ENCODE measurements at regions not wholly inside any gene's neighbourhood (a gene's known extent, or its start where the extent isn't known, plus 50 kb on each side); places are given as distances from the start of the nearest gene placed in this dataset.

DNA sequence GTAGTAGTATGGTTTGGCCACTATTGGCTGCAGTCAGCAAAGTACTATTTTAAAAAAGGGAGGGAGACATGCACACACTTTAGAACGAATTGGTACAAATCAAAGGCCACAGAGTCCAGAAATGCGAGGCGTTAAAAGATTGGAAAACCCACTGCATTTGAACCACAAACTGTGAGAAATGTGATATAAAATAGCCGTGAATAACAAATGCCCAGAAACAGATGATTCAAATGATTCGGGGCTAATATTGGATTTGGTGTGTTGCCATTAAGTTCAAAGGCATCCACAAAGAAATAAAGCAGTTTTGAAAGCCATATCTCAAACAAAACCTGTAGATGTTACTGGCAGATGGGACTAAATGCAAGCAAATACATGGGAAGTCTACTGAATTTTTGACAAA lies 140.9 kb upstream of the HMHB1 start:
- H3K18ac ChIP-seq (ENCODE audit: low read length) = no peak overlapping the region
- no peak overlapping the region for H3K27ac ChIP-seq (ENCODE audit: low read depth, low read length)
- WGBS (ENCODE audit: extremely low coverage, insufficient coverage, low lambda C conversion rate) = no CpG with 5 or more reads among the region's 5 CpGs
- H3K4ac ChIP-seq (ENCODE audit: low read depth, low read length) = no peak overlapping the region
- H2BK120ac ChIP-seq (ENCODE audit: low read depth, low read length) = no peak overlapping the region
- no peaks in the 10 kb centered on the region for H3K79me2 ChIP-seq (ENCODE audit: control insufficient read depth, insufficient read depth, low read length)
- H3K4me1 ChIP-seq (ENCODE audit: control insufficient read depth, low read depth, low read length) = no peaks in the 10 kb centered on the region
- H3K4me2 ChIP-seq (ENCODE audit: low read length) = no peak overlapping the region
- H3K9ac ChIP-seq (ENCODE audit: low read length) = no peak overlapping the region
- no peak overlapping the region for H4K5ac ChIP-seq (ENCODE audit: low read length)
- H3K27me3 ChIP-seq (ENCODE audit: insufficient read depth, low read length, poor library complexity) = no peaks in the 10 kb centered on the region
- no peak overlapping the region for H2BK5ac ChIP-seq (ENCODE audit: low read length)
- H2BK15ac ChIP-seq (replicated peaks; ENCODE audit: low read depth) = no peak overlapping the region
- no peaks in the 10 kb centered on the region for H3K79me1 ChIP-seq (ENCODE audit: low read length)
- H2AK5ac ChIP-seq (ENCODE audit: low read length) = no peak overlapping the region
- no peak for DNase-seq
- H3K23ac ChIP-seq (ENCODE audit: low read length) = no peak overlapping the region
- no peaks in the 10 kb centered on the region for H3K36me3 ChIP-seq (ENCODE audit: control insufficient read depth, insufficient read depth, low read length)
- H3K56ac ChIP-seq (ENCODE audit: low read length) = no peak overlapping the region
- H3K4me3 ChIP-seq (ENCODE audit: low read length) = no peak overlapping the region
- no peak overlapping the region for H4K8ac ChIP-seq (ENCODE audit: low read depth, low read length)

DNA sequence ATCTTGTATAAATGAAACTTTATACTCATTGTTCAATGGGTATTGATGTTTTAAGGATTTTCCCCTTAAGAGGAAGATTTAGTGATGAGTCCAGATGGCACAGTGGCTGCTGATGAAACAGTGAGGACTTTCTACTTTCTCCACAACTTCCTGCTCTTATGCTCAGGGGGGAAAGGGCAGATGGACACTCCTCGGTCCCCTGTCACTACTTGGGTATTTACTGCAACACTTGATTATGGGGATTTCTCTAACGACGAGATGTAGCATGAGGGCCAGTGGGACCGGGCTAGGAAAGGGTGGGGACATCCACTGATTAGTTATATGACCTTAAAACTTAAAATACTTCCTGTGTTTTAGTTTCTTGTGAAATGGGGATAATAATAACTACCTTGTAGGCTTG lies 146.1 kb upstream of the HMHB1 start:
- H3K4me3 ChIP-seq (ENCODE audit: low read length) = no peak overlapping the region
- DNase-seq = no peak
- no peak overlapping the region for H3K27ac ChIP-seq (ENCODE audit: low read depth, low read length)
- no peak overlapping the region for H2AK5ac ChIP-seq (ENCODE audit: low read length)
- no CpG with 5 or more reads among the region's 4 CpGs for WGBS (ENCODE audit: extremely low coverage, insufficient coverage, low lambda C conversion rate)
- no peak overlapping the region for H2BK120ac ChIP-seq (ENCODE audit: low read depth, low read length)
- no peak overlapping the region for H3K56ac ChIP-seq (ENCODE audit: low read length)
- H2BK15ac ChIP-seq (replicated peaks; ENCODE audit: low read depth) = no peak overlapping the region
- no peak overlapping the region for H3K9ac ChIP-seq (ENCODE audit: low read length)
- H3K27me3 ChIP-seq (ENCODE audit: insufficient read depth, low read length, poor library complexity) = no peaks in the 10 kb centered on the region
- H4K8ac ChIP-seq (ENCODE audit: low read depth, low read length) = no peak overlapping the region
- H3K36me3 ChIP-seq (ENCODE audit: control insufficient read depth, insufficient read depth, low read length) = no peaks in the 10 kb centered on the region
- H3K4me2 ChIP-seq (ENCODE audit: low read length) = no peak overlapping the region
- H3K4ac ChIP-seq (ENCODE audit: low read depth, low read length) = no peak overlapping the region
- H2BK5ac ChIP-seq (ENCODE audit: low read length) = no peak overlapping the region
- H3K18ac ChIP-seq (ENCODE audit: low read length) = no peak overlapping the region
- H3K23ac ChIP-seq (ENCODE audit: low read length) = no peak overlapping the region
- no peaks in the 10 kb centered on the region for H3K79me2 ChIP-seq (ENCODE audit: control insufficient read depth, insufficient read depth, low read length)
- no peaks in the 10 kb centered on the region for H3K4me1 ChIP-seq (ENCODE audit: control insufficient read depth, low read depth, low read length)
- H4K5ac ChIP-seq (ENCODE audit: low read length) = no peak overlapping the region
- no peaks in the 10 kb centered on the region for H3K79me1 ChIP-seq (ENCODE audit: low read length)

- Histone ChIP-seq H3K36me3 (ENCODE audit: control insufficient read depth, insufficient read depth, low read length) (no peaks in the 10 kb centered on the region), H2BK120ac (ENCODE audit: low read depth, low read length) (no peak overlapping the region), H3K18ac (ENCODE audit: low read length) (no peak overlapping the region), H3K23ac (ENCODE audit: low read length) (no peak overlapping the region), H3K79me2 (ENCODE audit: control insufficient read depth, insufficient read depth, low read length) (no peaks in the 10 kb centered on the region), H3K79me1 (ENCODE audit: low read length) (no peaks in the 10 kb centered on the region), H4K8ac (ENCODE audit: low read depth, low read length) (no peak overlapping the region), H2AK5ac (ENCODE audit: low read length) (no peak overlapping the region), H3K27me3 (ENCODE audit: insufficient read depth, low read length, poor library complexity) (no peaks in the 10 kb centered on the region), H2BK5ac (ENCODE audit: low read length) (no peak overlapping the region), H3K9ac (ENCODE audit: low read length) (no peak overlapping the region), H3K4me1 (ENCODE audit: control insufficient read depth, low read depth, low read length) (no peaks in the 10 kb centered on the region), H3K4me2 (ENCODE audit: low read length) (no peak overlapping the region), H3K4ac (ENCODE audit: low read depth, low read length) (no peak overlapping the region), H3K27ac (ENCODE audit: low read depth, low read length) (no peak overlapping the region), H4K5ac (ENCODE audit: low read length) (no peak overlapping the region), H2BK15ac (replicated peaks; ENCODE audit: low read depth) (no peak overlapping the region), H3K4me3 (ENCODE audit: low read length) (no peak overlapping the region), H3K56ac (ENCODE audit: low read length) (no peak overlapping the region)
- no CpG with 5 or more reads among the region's 2 CpGs for WGBS (ENCODE audit: extremely low coverage, insufficient coverage, low lambda C conversion rate)
- no peak for DNase-seq
Measured at GRCh38 chr5:143664623-143665022, 147.3 kb upstream of the HMHB1 start.

GRCh38 chr5:143663872-143664271 lies 148.1 kb upstream of the HMHB1 start:
- no peak overlapping the region for H2AK5ac ChIP-seq (ENCODE audit: low read length)
- H3K36me3 ChIP-seq (ENCODE audit: control insufficient read depth, insufficient read depth, low read length) = no peaks in the 10 kb centered on the region
- no peaks in the 10 kb centered on the region for H3K79me1 ChIP-seq (ENCODE audit: low read length)
- no peak overlapping the region for H4K8ac ChIP-seq (ENCODE audit: low read depth, low read length)
- no peak overlapping the region for H2BK5ac ChIP-seq (ENCODE audit: low read length)
- no peaks in the 10 kb centered on the region for H3K4me1 ChIP-seq (ENCODE audit: control insufficient read depth, low read depth, low read length)
- no peak overlapping the region for H3K4me3 ChIP-seq (ENCODE audit: low read length)
- H2BK120ac ChIP-seq (ENCODE audit: low read depth, low read length) = no peak overlapping the region
- DNase-seq = no peak
- H3K4ac ChIP-seq (ENCODE audit: low read depth, low read length) = no peak overlapping the region
- no peak overlapping the region for H3K27ac ChIP-seq (ENCODE audit: low read depth, low read length)
- no peaks in the 10 kb centered on the region for H3K27me3 ChIP-seq (ENCODE audit: insufficient read depth, low read length, poor library complexity)
- H3K18ac ChIP-seq (ENCODE audit: low read length) = no peak overlapping the region
- H3K56ac ChIP-seq (ENCODE audit: low read length) = no peak overlapping the region
- no peak overlapping the region for H3K9ac ChIP-seq (ENCODE audit: low read length)
- H4K5ac ChIP-seq (ENCODE audit: low read length) = no peak overlapping the region
- WGBS (ENCODE audit: extremely low coverage, insufficient coverage, low lambda C conversion rate) = no CpG with 5 or more reads among the region's 2 CpGs
- H3K4me2 ChIP-seq (ENCODE audit: low read length) = no peak overlapping the region
- H2BK15ac ChIP-seq (replicated peaks; ENCODE audit: low read depth) = no peak overlapping the region
- no peaks in the 10 kb centered on the region for H3K79me2 ChIP-seq (ENCODE audit: control insufficient read depth, insufficient read depth, low read length)
- no peak overlapping the region for H3K23ac ChIP-seq (ENCODE audit: low read length)

GRCh38 chr5:143662020-143662419 lies 149.9 kb upstream of the HMHB1 start:
- Histone ChIP-seq H2AK5ac (ENCODE audit: low read length) (no peak overlapping the region), H3K4ac (ENCODE audit: low read depth, low read length) (no peak overlapping the region), H3K27ac (ENCODE audit: low read depth, low read length) (no peak overlapping the region), H3K56ac (ENCODE audit: low read length) (no peak overlapping the region), H2BK120ac (ENCODE audit: low read depth, low read length) (no peak overlapping the region), H3K36me3 (ENCODE audit: control insufficient read depth, insufficient read depth, low read length) (no peaks in the 10 kb centered on the region), H3K23ac (ENCODE audit: low read length) (no peak overlapping the region), H3K4me3 (ENCODE audit: low read length) (no peak overlapping the region), H2BK5ac (ENCODE audit: low read length) (no peak overlapping the region), H4K5ac (ENCODE audit: low read length) (no peak overlapping the region), H3K27me3 (ENCODE audit: insufficient read depth, low read length, poor library complexity) (no peaks in the 10 kb centered on the region), H4K8ac (ENCODE audit: low read depth, low read length) (no peak overlapping the region), H3K9ac (ENCODE audit: low read length) (no peak overlapping the region), H3K18ac (ENCODE audit: low read length) (no peak overlapping the region), H2BK15ac (replicated peaks; ENCODE audit: low read depth) (no peak overlapping the region), H3K4me2 (ENCODE audit: low read length) (no peak overlapping the region), H3K4me1 (ENCODE audit: control insufficient read depth, low read depth, low read length) (no peaks in the 10 kb centered on the region), H3K79me2 (ENCODE audit: control insufficient read depth, insufficient read depth, low read length) (no peaks in the 10 kb centered on the region), H3K79me1 (ENCODE audit: low read length) (no peaks in the 10 kb centered on the region)
- no peak for DNase-seq
- no CpG with 5 or more reads among the region's 1 CpG for WGBS (ENCODE audit: extremely low coverage, insufficient coverage, low lambda C conversion rate)

GRCh38 chr5:143660625-143661024 lies 151.3 kb upstream of the HMHB1 start:
- no peak overlapping the region for H4K5ac ChIP-seq (ENCODE audit: low read length)
- no peak overlapping the region for H3K4me2 ChIP-seq (ENCODE audit: low read length)
- no peak overlapping the region for H3K4me3 ChIP-seq (ENCODE audit: low read length)
- H3K36me3 ChIP-seq (ENCODE audit: control insufficient read depth, insufficient read depth, low read length) = no peaks in the 10 kb centered on the region
- H3K9ac ChIP-seq (ENCODE audit: low read length) = no peak overlapping the region
- H4K8ac ChIP-seq (ENCODE audit: low read depth, low read length) = no peak overlapping the region
- H3K4me1 ChIP-seq (ENCODE audit: control insufficient read depth, low read depth, low read length) = no peaks in the 10 kb centered on the region
- H3K79me2 ChIP-seq (ENCODE audit: control insufficient read depth, insufficient read depth, low read length) = no peaks in the 10 kb centered on the region
- no peaks in the 10 kb centered on the region for H3K79me1 ChIP-seq (ENCODE audit: low read length)
- H3K4ac ChIP-seq (ENCODE audit: low read depth, low read length) = no peak overlapping the region
- no peak overlapping the region for H3K23ac ChIP-seq (ENCODE audit: low read length)
- no peaks in the 10 kb centered on the region for H3K27me3 ChIP-seq (ENCODE audit: insufficient read depth, low read length, poor library complexity)
- WGBS (ENCODE audit: extremely low coverage, insufficient coverage, low lambda C conversion rate) = 100% methylated on average over 1 of the region's 2 CpGs
- no peak overlapping the region for H3K56ac ChIP-seq (ENCODE audit: low read length)
- H2BK120ac ChIP-seq (ENCODE audit: low read depth, low read length) = no peak overlapping the region
- H2BK15ac ChIP-seq (replicated peaks; ENCODE audit: low read depth) = no peak overlapping the region
- H3K18ac ChIP-seq (ENCODE audit: low read length) = no peak overlapping the region
- no peak overlapping the region for H3K27ac ChIP-seq (ENCODE audit: low read depth, low read length)
- no peak for DNase-seq
- H2BK5ac ChIP-seq (ENCODE audit: low read length) = no peak overlapping the region
- no peak overlapping the region for H2AK5ac ChIP-seq (ENCODE audit: low read length)

All from mesendoderm (in vitro differentiated cells).